ENCODE measurements at regions not wholly inside any gene's neighbourhood (a gene's known extent, or its start where the extent isn't known, plus 50 kb on each side); places are given as distances from the start of the nearest gene placed in this dataset.

DNA sequence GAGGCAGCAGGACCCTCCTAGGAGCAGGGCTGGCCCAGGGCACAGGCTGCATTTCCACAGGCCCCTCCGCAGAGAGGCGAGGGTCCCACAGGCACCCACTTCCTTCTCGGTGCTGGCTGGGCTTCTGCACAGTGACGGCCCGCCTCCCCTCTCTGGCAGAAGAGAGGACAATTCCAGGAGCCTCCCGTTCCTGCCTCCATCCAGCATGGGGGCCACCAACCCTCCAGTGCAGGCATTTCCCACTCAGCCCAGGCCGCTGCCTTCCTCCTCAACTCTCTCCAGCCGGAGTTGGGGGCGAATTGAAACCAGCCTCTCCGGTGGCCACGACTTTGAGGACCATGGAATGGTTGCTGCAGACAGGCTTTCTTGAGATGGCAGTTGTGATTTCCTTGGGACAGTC, 125.0 kb upstream of the PPP2R2D start:
- no peak overlapping the region for H3K27ac ChIP-seq
- H3K9me3 ChIP-seq: peaks cover 0 to 44% (median 21%) of the 10 kb centered on the region in 11 donors
- H3K4me3 ChIP-seq: no peak overlapping the region
- intact Hi-C loops (cut with DNase I): no loop called here
- TF ChIP-seq, protein P1, sequence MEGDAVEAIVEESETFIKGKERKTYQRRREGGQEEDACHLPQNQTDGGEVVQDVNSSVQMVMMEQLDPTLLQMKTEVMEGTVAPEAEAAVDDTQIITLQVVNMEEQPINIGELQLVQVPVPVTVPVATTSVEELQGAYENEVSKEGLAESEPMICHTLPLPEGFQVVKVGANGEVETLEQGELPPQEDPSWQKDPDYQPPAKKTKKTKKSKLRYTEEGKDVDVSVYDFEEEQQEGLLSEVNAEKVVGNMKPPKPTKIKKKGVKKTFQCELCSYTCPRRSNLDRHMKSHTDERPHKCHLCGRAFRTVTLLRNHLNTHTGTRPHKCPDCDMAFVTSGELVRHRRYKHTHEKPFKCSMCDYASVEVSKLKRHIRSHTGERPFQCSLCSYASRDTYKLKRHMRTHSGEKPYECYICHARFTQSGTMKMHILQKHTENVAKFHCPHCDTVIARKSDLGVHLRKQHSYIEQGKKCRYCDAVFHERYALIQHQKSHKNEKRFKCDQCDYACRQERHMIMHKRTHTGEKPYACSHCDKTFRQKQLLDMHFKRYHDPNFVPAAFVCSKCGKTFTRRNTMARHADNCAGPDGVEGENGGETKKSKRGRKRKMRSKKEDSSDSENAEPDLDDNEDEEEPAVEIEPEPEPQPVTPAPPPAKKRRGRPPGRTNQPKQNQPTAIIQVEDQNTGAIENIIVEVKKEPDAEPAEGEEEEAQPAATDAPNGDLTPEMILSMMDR (IDR thresholded peaks at IDR 0.05): no peak
- H3K4me1 ChIP-seq: no peaks in the 10 kb centered on the region
- peaks cover 0 to 22% (median 6%) of the 10 kb centered on the region in 7 donors for H3K27me3 ChIP-seq
- no peaks in the 10 kb centered on the region for H3K36me3 ChIP-seq
- ATAC-seq: no peak
- no peak for DNase-seq
- 82 to 92% methylated on average over 9 to 11 of the region's 11 CpGs for WGBS, 2 donors

DNA sequence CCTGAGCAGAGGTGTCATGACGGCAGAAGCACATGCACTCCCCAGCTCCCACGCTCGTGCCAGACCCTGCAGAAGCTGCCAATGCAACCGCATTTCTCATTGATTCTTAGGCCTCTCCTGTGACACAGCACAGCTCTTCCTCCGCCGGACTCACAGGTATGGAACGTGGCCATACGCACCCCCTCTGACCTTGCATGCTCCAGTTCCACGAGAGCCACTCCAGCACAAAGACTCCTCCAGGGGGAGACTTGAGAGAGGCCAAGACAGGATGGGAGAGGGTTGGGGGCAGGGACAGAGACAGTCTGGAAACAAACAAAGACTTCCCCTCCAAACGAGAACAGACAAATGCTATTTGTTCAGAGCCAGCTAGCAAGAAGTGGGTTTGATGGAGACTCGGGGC, 124.3 kb upstream of the PPP2R2D start:
- peaks cover 0 to 22% (median 6%) of the 10 kb centered on the region in 7 donors for H3K27me3 ChIP-seq
- no peak overlapping the region for H3K4me3 ChIP-seq
- 82 to 87% methylated on average over 11 of the region's 11 CpGs for WGBS, 2 donors
- no peak overlapping the region for H3K27ac ChIP-seq
- ATAC-seq (no peak), DNase-seq (no peak)
- H3K36me3 ChIP-seq: no peaks in the 10 kb centered on the region
- intact Hi-C loops (cut with DNase I): no loop called here
- H3K4me1 ChIP-seq: no peaks in the 10 kb centered on the region
- TF ChIP-seq, protein P1 (IDR thresholded peaks at IDR 0.05): no peak
- H3K9me3 ChIP-seq: peaks cover 0 to 44% (median 21%) of the 10 kb centered on the region in 11 donors

DNA sequence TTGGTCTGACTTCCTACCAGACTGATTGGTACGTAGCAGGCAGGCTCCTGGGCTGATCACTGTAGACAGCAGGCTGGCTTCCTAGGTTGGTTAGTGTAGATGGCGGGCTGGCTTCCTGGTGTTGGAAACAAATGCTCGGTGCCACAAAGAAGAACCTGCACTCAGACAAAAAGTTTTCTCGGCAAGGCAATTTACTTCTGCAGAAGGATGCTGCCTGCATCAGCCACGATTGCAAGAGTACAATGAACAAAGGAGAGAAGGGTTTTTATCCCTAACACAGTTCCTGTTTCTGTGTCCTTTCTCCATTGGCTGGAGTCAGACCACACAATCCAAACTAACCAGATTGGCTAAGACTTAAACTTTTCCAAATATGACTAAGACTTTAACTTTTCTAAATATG, 123.6 kb upstream of the PPP2R2D start:
- Histone ChIP-seq H3K4me3 (no peak overlapping the region), H3K36me3 (no peaks in the 10 kb centered on the region), H3K9me3 (peaks cover 0 to 44% (median 21%) of the 10 kb centered on the region in 11 donors), H3K27ac (no peak overlapping the region), H3K27me3 (peaks cover 0 to 16% (median 0%) of the 10 kb centered on the region in 7 donors), H3K4me1 (no peaks in the 10 kb centered on the region)
- intact Hi-C loops (cut with DNase I): no loop called here
- 88 to 90% methylated on average over 5 of the region's 5 CpGs for WGBS, 2 donors
- DNase-seq: no peak
- ATAC-seq: no peak
- TF ChIP-seq, protein P1 (IDR thresholded peaks at IDR 0.05): no peak

DNA sequence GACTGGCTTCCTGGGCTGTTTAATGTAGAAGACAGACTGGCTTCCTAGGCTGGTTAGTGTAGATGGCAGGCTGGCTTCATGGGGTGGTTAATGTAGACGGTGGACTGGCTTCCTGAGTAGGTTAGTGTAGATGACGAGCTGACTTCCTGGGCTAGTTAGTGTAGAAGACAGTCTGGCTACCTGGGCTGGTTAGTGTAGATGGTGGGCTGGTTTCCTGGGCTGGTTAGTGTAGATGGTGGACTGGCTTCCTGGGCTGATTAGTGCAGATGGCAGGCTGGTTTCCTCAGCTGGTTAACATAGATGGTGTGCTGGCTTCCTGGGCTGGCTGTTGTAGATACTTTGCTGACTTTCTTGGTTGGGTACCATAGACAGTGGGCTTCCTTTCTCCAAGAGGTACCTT, 122.9 kb upstream of the PPP2R2D start:
- intact Hi-C loops (cut with DNase I): no loop called here
- no peak overlapping the region for H3K27ac ChIP-seq
- H3K9me3 ChIP-seq: peaks cover 0 to 44% (median 21%) of the 10 kb centered on the region in 11 donors
- WGBS, 2 donors: 83 to 86% methylated on average over 2 of the region's 2 CpGs
- peaks cover 0 to 11% (median 0%) of the 10 kb centered on the region in 7 donors for H3K27me3 ChIP-seq
- ATAC-seq (no peak), DNase-seq (no peak)
- no peak overlapping the region for H3K4me3 ChIP-seq
- no peaks in the 10 kb centered on the region for H3K36me3 ChIP-seq
- TF ChIP-seq, protein P1 (IDR thresholded peaks at IDR 0.05): no peak
- no peaks in the 10 kb centered on the region for H3K4me1 ChIP-seq

Measured in heart right ventricle (tissue), 16 donors.